ENCODE measurements at regions not wholly inside any gene's neighbourhood (a gene's known extent, or its start where the extent isn't known, plus 50 kb on each side); places are given as distances from the start of the nearest gene placed in this dataset.
"Not testable (repeated sequence)": the region's sequence is repeated elsewhere in the genome, so short reads cannot be mapped to it uniquely, and the experiment has no call there.

DNA sequence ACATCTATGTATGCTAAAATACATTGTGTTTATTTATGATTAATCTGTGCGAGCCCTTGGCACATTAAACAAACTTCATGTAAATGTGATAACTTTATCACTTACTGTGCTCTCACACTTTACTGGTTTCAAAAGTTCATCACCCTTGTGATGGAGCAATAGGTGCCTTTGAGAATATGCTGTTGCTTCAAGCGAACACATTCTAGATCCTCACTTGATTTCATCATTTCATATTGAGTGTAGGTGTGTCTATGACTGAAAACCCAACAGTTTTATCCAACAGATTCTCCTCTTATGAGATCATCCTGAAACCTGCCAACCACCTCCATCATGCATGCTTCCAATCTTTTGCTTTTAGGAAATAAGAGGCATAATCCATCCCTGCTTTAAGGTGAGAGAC lies 854.4 kb downstream of the TMEM121 start:
- Histone ChIP-seq H3K4ac (ENCODE audit: low read depth, low read length) (no peak overlapping the region), H2BK12ac (ENCODE audit: low read length) (no peak overlapping the region), H3K27ac (ENCODE audit: low read depth, low read length) (no peak overlapping the region), H3K27me3 (ENCODE audit: insufficient read depth, low read length) (no peaks in the 10 kb centered on the region), H3K4me1 (ENCODE audit: control insufficient read depth in 1 of 2, insufficient read depth in 2 of 2, low read length in 2 of 2) (no peaks in the 10 kb centered on the region), H3K79me1 (ENCODE audit: low read length) (no peaks in the 10 kb centered on the region), H2BK120ac (ENCODE audit: insufficient read depth, low read length, poor library complexity) (no peak overlapping the region), H4K8ac (ENCODE audit: low read depth, low read length) (no peak overlapping the region), H3K36me3 (ENCODE audit: control insufficient read depth in 1 of 2, insufficient read depth in 2 of 2, low read length in 2 of 2) (no peaks in the 10 kb centered on the region), H2BK5ac (ENCODE audit: low read depth, low read length, poor library complexity) (no peak overlapping the region), H3K18ac (ENCODE audit: low read length) (no peak overlapping the region), H4K91ac (ENCODE audit: low read depth, low read length) (no peak overlapping the region), H3K79me2 (ENCODE audit: control insufficient read depth, insufficient read depth, low read length, poor library complexity) (no peaks in the 10 kb centered on the region), H2AFZ (ENCODE audit: insufficient read depth, low read length, poor library complexity) (no peak overlapping the region), H3K9ac (ENCODE audit: low read length) (no peak overlapping the region), H4K12ac (ENCODE audit: low read depth, low read length) (no peak overlapping the region), H3K23ac (ENCODE audit: low read length) (no peak overlapping the region), H3K14ac (ENCODE audit: low read length) (no peak overlapping the region), H2AK5ac (ENCODE audit: low read length) (no peak overlapping the region), H3K9me3 (ENCODE audit: insufficient read depth, low read depth, low read length) (peaks cover 14% of the 10 kb centered on the region), H3K4me2 (ENCODE audit: low read length) (no peak overlapping the region), H3K4me3 (ENCODE audit: low read depth, low read length) (no peak overlapping the region)
- WGBS (ENCODE audit: extremely low coverage, insufficient coverage, insufficient read length) = no CpG with 5 or more reads among the region's 2 CpGs
- no peak for DNase-seq

DNA sequence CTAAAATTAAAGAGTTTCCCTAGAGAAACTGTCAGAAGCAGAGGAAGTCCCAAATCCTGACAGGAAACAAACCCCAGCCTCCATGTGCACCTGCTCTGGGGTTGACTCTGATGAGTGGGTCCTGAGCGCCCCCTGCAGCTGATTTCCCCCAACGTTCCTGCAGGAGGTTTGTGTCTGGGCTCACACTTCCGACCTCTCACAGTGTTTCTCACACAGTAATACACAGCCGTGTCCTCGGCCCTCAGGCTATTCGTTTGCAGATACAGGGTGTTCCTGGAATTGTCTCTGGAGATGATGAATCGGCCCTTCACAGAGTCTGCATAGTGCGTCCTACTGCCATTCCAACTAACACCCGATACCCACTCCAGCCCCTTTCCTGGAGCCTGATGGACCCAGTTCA lies 862.8 kb downstream of the TMEM121 start:
- WGBS (ENCODE audit: extremely low coverage, insufficient coverage, insufficient read length) = no CpG with 5 or more reads among the region's 9 CpGs

DNA sequence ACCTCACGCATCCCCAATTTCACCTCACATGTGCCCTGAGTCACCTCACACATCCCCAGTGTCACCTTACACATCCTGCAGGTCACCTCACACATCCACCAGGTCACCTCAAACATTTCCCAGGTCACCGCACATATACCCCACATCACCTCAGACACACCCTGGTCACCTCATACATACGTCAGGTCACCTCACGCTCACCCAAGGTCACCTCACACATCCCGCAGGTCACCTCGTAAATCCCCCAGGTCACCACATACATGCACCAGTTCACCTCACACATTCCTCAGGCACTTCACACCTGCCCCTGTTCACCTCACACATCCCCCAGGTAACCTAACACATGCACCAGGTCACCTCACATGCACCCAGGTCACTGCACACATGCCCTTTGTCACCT lies 864.0 kb downstream of the TMEM121 start:
- Histone ChIP-seq H3K4me1 (ENCODE audit: control insufficient read depth in 1 of 2, insufficient read depth in 2 of 2, low read length in 2 of 2) (no peaks in the 10 kb centered on the region), H3K4me3 (ENCODE audit: low read depth, low read length) (peak overlapping the region; percentile 3), H3K79me2 (ENCODE audit: control insufficient read depth, insufficient read depth, low read length, poor library complexity) (no peaks in the 10 kb centered on the region), H2BK5ac (ENCODE audit: low read depth, low read length, poor library complexity) (no peak overlapping the region), H3K27me3 (ENCODE audit: insufficient read depth, low read length) (no peaks in the 10 kb centered on the region), H3K9me3 (ENCODE audit: insufficient read depth, low read depth, low read length) (peaks cover 22% of the 10 kb centered on the region), H3K4ac (ENCODE audit: low read depth, low read length) (no peak overlapping the region), H4K91ac (ENCODE audit: low read depth, low read length) (no peak overlapping the region), H3K27ac (ENCODE audit: low read depth, low read length) (no peak overlapping the region), H2AFZ (ENCODE audit: insufficient read depth, low read length, poor library complexity) (no peak overlapping the region), H3K4me2 (ENCODE audit: low read length) (no peak overlapping the region), H3K36me3 (ENCODE audit: control insufficient read depth in 1 of 2, insufficient read depth in 2 of 2, low read length in 2 of 2) (no peaks in the 10 kb centered on the region), H2BK120ac (ENCODE audit: insufficient read depth, low read length, poor library complexity) (no peak overlapping the region), H2BK12ac (ENCODE audit: low read length) (no peak overlapping the region), H4K12ac (ENCODE audit: low read depth, low read length) (no peak overlapping the region), H4K8ac (ENCODE audit: low read depth, low read length) (no peak overlapping the region), H3K14ac (ENCODE audit: low read length) (no peak overlapping the region), H2AK5ac (ENCODE audit: low read length) (no peak overlapping the region), H3K18ac (ENCODE audit: low read length) (no peak overlapping the region), H3K23ac (ENCODE audit: low read length) (peak overlapping the region; percentile 70), H3K9ac (ENCODE audit: low read length) (no peak overlapping the region), H3K79me1 (ENCODE audit: low read length) (no peaks in the 10 kb centered on the region)
- no peak for DNase-seq
- WGBS (ENCODE audit: extremely low coverage, insufficient coverage, insufficient read length) = no CpG with 5 or more reads among the region's 6 CpGs

More for the DNA sequence above, 862.8 kb downstream of the TMEM121 start:
- not testable (repeated sequence) for H3K14ac ChIP-seq (ENCODE audit: low read length); H3K4ac ChIP-seq (ENCODE audit: low read depth, low read length); H3K79me2 ChIP-seq (ENCODE audit: control insufficient read depth, insufficient read depth, low read length, poor library complexity); H2BK12ac ChIP-seq (ENCODE audit: low read length); H2BK120ac ChIP-seq (ENCODE audit: insufficient read depth, low read length, poor library complexity); H4K91ac ChIP-seq (ENCODE audit: low read depth, low read length); H2AFZ ChIP-seq (ENCODE audit: insufficient read depth, low read length, poor library complexity); H4K12ac ChIP-seq (ENCODE audit: low read depth, low read length); H3K4me3 ChIP-seq (ENCODE audit: low read depth, low read length); H3K23ac ChIP-seq (ENCODE audit: low read length); H3K4me2 ChIP-seq (ENCODE audit: low read length); DNase-seq; H3K27ac ChIP-seq (ENCODE audit: low read depth, low read length); H3K9ac ChIP-seq (ENCODE audit: low read length); H2AK5ac ChIP-seq (ENCODE audit: low read length); H2BK5ac ChIP-seq (ENCODE audit: low read depth, low read length, poor library complexity); H3K36me3 ChIP-seq (ENCODE audit: control insufficient read depth in 1 of 2, insufficient read depth in 2 of 2, low read length in 2 of 2); H3K18ac ChIP-seq (ENCODE audit: low read length); H3K4me1 ChIP-seq (ENCODE audit: control insufficient read depth in 1 of 2, insufficient read depth in 2 of 2, low read length in 2 of 2); H4K8ac ChIP-seq (ENCODE audit: low read depth, low read length); H3K79me1 ChIP-seq (ENCODE audit: low read length); H3K27me3 ChIP-seq (ENCODE audit: insufficient read depth, low read length)
- peaks cover 22% of the 10 kb centered on the region for H3K9me3 ChIP-seq (ENCODE audit: insufficient read depth, low read depth, low read length)

DNA sequence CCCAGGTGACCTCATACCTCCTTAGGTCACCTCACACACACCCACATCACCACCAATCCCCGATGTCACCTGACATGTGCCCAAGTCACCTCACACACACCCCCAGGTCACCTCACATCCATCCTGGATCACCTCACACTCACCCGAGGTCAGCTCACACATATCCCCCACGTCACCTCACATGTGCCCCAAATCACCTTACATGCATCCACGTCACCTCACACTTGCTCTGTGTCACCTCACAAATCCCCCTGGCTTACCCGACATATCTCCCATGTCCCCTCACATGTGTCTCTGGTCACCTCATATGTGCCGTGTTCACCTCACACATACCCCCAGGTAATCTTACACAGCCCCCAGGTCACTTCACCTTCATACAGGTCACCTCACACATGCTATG lies 864.6 kb downstream of the TMEM121 start:
- Histone ChIP-seq H2BK12ac (ENCODE audit: low read length) (no peak overlapping the region), H3K14ac (ENCODE audit: low read length) (no peak overlapping the region), H3K9me3 (ENCODE audit: insufficient read depth, low read depth, low read length) (peaks cover 25% of the 10 kb centered on the region), H3K9ac (ENCODE audit: low read length) (peak overlapping the region; percentile 45), H3K18ac (ENCODE audit: low read length) (no peak overlapping the region), H2AK5ac (ENCODE audit: low read length) (no peak overlapping the region), H3K4me2 (ENCODE audit: low read length) (no peak overlapping the region), H4K91ac (ENCODE audit: low read depth, low read length) (no peak overlapping the region), H3K27me3 (ENCODE audit: insufficient read depth, low read length) (no peaks in the 10 kb centered on the region), H3K4me3 (ENCODE audit: low read depth, low read length) (peak overlapping the region; percentile 3), H3K79me1 (ENCODE audit: low read length) (no peaks in the 10 kb centered on the region), H2BK5ac (ENCODE audit: low read depth, low read length, poor library complexity) (no peak overlapping the region), H4K8ac (ENCODE audit: low read depth, low read length) (no peak overlapping the region), H3K23ac (ENCODE audit: low read length) (no peak overlapping the region), H2AFZ (ENCODE audit: insufficient read depth, low read length, poor library complexity) (no peak overlapping the region), H2BK120ac (ENCODE audit: insufficient read depth, low read length, poor library complexity) (no peak overlapping the region), H3K4me1 (ENCODE audit: control insufficient read depth in 1 of 2, insufficient read depth in 2 of 2, low read length in 2 of 2) (no peaks in the 10 kb centered on the region), H3K36me3 (ENCODE audit: control insufficient read depth in 1 of 2, insufficient read depth in 2 of 2, low read length in 2 of 2) (no peaks in the 10 kb centered on the region), H3K79me2 (ENCODE audit: control insufficient read depth, insufficient read depth, low read length, poor library complexity) (no peaks in the 10 kb centered on the region), H4K12ac (ENCODE audit: low read depth, low read length) (no peak overlapping the region), H3K27ac (ENCODE audit: low read depth, low read length) (no peak overlapping the region), H3K4ac (ENCODE audit: low read depth, low read length) (no peak overlapping the region)
- no CpG with 5 or more reads among the region's 6 CpGs for WGBS (ENCODE audit: extremely low coverage, insufficient coverage, insufficient read length)
- no peak for DNase-seq
